Hepatocyte (in vitro differentiated cells): ENCODE measurements at regions not wholly inside any gene's neighbourhood (a gene's known extent, or its start where the extent isn't known, plus 50 kb on each side); places are given as distances from the start of the nearest gene placed in this dataset.

Source experiments
- DNase-seq: peaks from one replicate; pipeline ENCODE4 v3.0.0-alpha.2; 2016; ENCODE audit warnings: low spot score
- H2AFZ ChIP-seq: fragments of 200-600 bp; sonication (generic); 2 replicates; pipeline ENCODE4 v1.6.0; 2016; ENCODE audit warnings: antibody characterized with exemption, mild to moderate bottlenecking
- H3K27ac ChIP-seq: fragments of 200-600 bp; sonication (generic); 2 replicates; pipeline ENCODE4 v1.5.1; 2016; ENCODE audit warnings: mild to moderate bottlenecking
- H3K27me3 ChIP-seq: fragments of 200-600 bp; sonication (generic); 2 replicates; pipeline ENCODE4 v1.6.1; 2016
- H3K36me3 ChIP-seq: fragments of 200-600 bp; sonication (generic); replicated peaks from 2 replicates; pipeline ENCODE4 v1.5.1; 2016; ENCODE audit warnings: low read depth; ENCODE audit not compliant: insufficient read depth
- H3K4me1 ChIP-seq: fragments of 200-600 bp; sonication (generic); 2 replicates; pipeline ENCODE4 v1.5.1; 2016; ENCODE audit warnings: mild to moderate bottlenecking, moderate library complexity; ENCODE audit not compliant: insufficient read depth
- H3K4me2 ChIP-seq: fragments of 200-600 bp; sonication (generic); 2 replicates; pipeline ENCODE4 v1.6.0; 2016
- H3K4me3 ChIP-seq: fragments of 200-600 bp; sonication (generic); 2 replicates; pipeline ENCODE4 v1.5.1; 2016; ENCODE audit warnings: mild to moderate bottlenecking
- H3K79me2 ChIP-seq: fragments of 200-600 bp; sonication (generic); 2 replicates; pipeline ENCODE4 v1.6.0; 2017; ENCODE audit warnings: mild to moderate bottlenecking
- H3K9me2 ChIP-seq: fragments of 200-600 bp; sonication (generic); replicated peaks from 2 replicates; pipeline ENCODE4 v1.6.0; 2017; ENCODE audit warnings: mild to moderate bottlenecking; ENCODE audit not compliant: insufficient read depth
- H3K9me3 ChIP-seq: fragments of 200-600 bp; sonication (generic); 2 replicates; pipeline ENCODE4 v1.5.1; 2016; ENCODE audit warnings: low read depth, mild to moderate bottlenecking
- H4K20me1 ChIP-seq: fragments of 200-600 bp; sonication (generic); 2 replicates; pipeline ENCODE4 v1.6.0; 2016; ENCODE audit warnings: mild to moderate bottlenecking; ENCODE audit not compliant: insufficient read depth, poor library complexity, severe bottlenecking
- EZH2 ChIP-seq: fragments of 200-600 bp; sonication (generic); IDR thresholded peaks from 2 replicates; pipeline ENCODE4 v1.6.1; 2016; ENCODE audit warnings: antibody characterized with exemption, mild to moderate bottlenecking, borderline replicate concordance
- EZH2phosphoT487 ChIP-seq: fragments of 200-600 bp; sonication (generic); IDR thresholded peaks from one replicate; pipeline ENCODE4 v1.6.1; 2018; ENCODE audit warnings: antibody characterized with exemption, mild to moderate bottlenecking, low read depth, moderate library complexity; ENCODE audit not compliant: unreplicated experiment, severe bottlenecking
- WGBS: methylation state at CpG from one replicate; pipeline ENCODE4 v1.1.6; 2016; ENCODE audit warnings: low lambda C conversion rate; ENCODE audit errors: missing lambda C conversion rate; 5-methylcytosine and 5-hydroxymethylcytosine counted together
- TF ChIP-seq, protein P1 (sequence below): fragments of 200-600 bp; sonication (generic); IDR thresholded peaks from 2 replicates; pipeline ENCODE4 v1.5.1; 2016; ENCODE audit warnings: antibody characterized with exemption, mild to moderate bottlenecking; ENCODE audit not compliant: poor library complexity

DNA sequence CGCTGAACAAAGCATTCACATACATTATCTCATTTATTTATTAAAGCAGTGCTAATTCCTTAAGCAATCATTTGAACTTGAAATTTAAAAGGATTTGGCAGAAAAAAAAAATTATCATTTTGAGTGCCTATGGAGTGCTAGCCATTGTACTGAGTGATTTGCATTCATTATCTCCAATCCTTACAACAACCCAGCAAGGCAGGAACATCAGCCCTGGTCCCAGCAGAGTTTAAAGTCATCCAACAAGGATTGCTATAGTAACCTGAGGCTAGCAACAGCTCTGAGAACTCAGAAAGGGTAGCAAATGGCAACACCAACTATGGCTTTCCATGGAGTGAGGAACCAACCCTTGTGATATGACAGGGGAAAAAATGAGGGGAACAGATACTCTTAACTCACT is 237.6 kb upstream of the SETMAR start:
- H2AFZ ChIP-seq: no peak overlapping the region
- no peaks in the 10 kb centered on the region for H3K36me3 ChIP-seq
- peaks cover 6% of the 10 kb centered on the region for H3K4me1 ChIP-seq
- TF ChIP-seq, protein P1, sequence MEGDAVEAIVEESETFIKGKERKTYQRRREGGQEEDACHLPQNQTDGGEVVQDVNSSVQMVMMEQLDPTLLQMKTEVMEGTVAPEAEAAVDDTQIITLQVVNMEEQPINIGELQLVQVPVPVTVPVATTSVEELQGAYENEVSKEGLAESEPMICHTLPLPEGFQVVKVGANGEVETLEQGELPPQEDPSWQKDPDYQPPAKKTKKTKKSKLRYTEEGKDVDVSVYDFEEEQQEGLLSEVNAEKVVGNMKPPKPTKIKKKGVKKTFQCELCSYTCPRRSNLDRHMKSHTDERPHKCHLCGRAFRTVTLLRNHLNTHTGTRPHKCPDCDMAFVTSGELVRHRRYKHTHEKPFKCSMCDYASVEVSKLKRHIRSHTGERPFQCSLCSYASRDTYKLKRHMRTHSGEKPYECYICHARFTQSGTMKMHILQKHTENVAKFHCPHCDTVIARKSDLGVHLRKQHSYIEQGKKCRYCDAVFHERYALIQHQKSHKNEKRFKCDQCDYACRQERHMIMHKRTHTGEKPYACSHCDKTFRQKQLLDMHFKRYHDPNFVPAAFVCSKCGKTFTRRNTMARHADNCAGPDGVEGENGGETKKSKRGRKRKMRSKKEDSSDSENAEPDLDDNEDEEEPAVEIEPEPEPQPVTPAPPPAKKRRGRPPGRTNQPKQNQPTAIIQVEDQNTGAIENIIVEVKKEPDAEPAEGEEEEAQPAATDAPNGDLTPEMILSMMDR: no peak
- TF ChIP-seq EZH2phosphoT487 (no peak), EZH2 (no peak)
- no peak overlapping the region for H3K4me2 ChIP-seq
- H3K27ac ChIP-seq: no peak overlapping the region
- WGBS: 96% methylated on average over 1 of the region's 1 CpG
- no peak overlapping the region for H3K4me3 ChIP-seq
- H3K79me2 ChIP-seq: no peaks in the 10 kb centered on the region
- H3K27me3 ChIP-seq: no peaks in the 10 kb centered on the region
- no peaks in the 10 kb centered on the region for H3K9me3 ChIP-seq
- DNase-seq: no peak
- H4K20me1 ChIP-seq: no peaks in the 10 kb centered on the region
- no peaks in the 10 kb centered on the region for H3K9me2 ChIP-seq

DNA sequence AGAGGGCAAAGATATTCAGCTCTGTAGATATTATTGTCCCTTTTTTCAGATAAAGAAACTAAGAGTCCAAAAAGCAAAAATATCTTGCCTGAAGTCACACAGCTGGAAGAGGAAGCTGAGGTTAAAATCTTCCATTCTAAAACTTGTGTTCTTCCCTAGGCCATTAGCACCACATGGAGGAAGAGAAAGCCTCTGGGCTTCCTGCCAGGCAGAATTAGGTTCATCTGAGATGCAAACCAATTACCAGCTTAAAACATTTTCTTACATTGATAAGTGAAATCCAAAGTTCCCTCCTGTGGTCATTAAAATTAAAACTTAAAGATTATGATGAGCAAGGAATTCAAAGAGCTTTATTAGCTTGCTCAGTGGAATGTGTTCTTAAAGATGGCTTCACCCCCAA is 235.3 kb upstream of the SETMAR start:
- TF ChIP-seq EZH2phosphoT487 (no peak), EZH2 (no peak)
- TF ChIP-seq, protein P1: no peak
- Histone ChIP-seq H3K4me1 (peaks cover 13% of the 10 kb centered on the region), H3K9me2 (no peaks in the 10 kb centered on the region), H3K4me2 (no peak overlapping the region), H3K27ac (no peak overlapping the region), H3K4me3 (no peak overlapping the region), H3K36me3 (no peaks in the 10 kb centered on the region), H3K27me3 (no peaks in the 10 kb centered on the region), H3K9me3 (no peaks in the 10 kb centered on the region), H4K20me1 (no peaks in the 10 kb centered on the region), H2AFZ (no peak overlapping the region), H3K79me2 (no peaks in the 10 kb centered on the region)
- DNase-seq: no peak

DNA sequence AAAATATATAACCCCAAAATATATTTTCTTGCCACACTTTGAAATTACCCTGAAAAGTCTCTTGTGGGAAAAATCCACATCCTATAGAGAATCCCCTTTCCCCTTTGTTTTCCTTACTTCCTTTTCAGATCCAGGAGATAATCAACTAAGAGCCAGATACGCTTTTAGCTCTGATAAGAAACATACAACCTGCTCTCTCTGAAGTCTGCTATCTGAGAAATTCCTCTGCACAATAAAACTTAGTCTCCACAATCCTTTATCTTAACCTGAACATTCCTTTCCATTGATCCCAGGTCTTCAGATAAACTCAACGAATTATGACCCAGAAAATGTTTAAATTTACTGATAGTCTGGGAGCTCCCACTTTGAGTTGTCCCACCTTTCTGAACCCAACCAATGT is 233.4 kb upstream of the SETMAR start:
- Histone ChIP-seq H3K27ac (peak overlapping the region; percentile 50), H3K4me3 (no peak overlapping the region), H2AFZ (no peak overlapping the region), H3K27me3 (no peaks in the 10 kb centered on the region), H3K79me2 (no peaks in the 10 kb centered on the region), H3K4me1 (peaks cover 13% of the 10 kb centered on the region), H3K4me2 (no peak overlapping the region), H3K9me3 (no peaks in the 10 kb centered on the region), H4K20me1 (no peaks in the 10 kb centered on the region), H3K36me3 (no peaks in the 10 kb centered on the region), H3K9me2 (no peaks in the 10 kb centered on the region)
- 21% methylated on average over 2 of the region's 2 CpGs for WGBS
- no peak for DNase-seq
- TF ChIP-seq EZH2 (no peak), EZH2phosphoT487 (no peak)
- TF ChIP-seq, protein P1: no peak
